ENCODE measurements at regions not wholly inside any gene's neighbourhood (a gene's known extent, or its start where the extent isn't known, plus 50 kb on each side); places are given as distances from the start of the nearest gene placed in this dataset.

DNA sequence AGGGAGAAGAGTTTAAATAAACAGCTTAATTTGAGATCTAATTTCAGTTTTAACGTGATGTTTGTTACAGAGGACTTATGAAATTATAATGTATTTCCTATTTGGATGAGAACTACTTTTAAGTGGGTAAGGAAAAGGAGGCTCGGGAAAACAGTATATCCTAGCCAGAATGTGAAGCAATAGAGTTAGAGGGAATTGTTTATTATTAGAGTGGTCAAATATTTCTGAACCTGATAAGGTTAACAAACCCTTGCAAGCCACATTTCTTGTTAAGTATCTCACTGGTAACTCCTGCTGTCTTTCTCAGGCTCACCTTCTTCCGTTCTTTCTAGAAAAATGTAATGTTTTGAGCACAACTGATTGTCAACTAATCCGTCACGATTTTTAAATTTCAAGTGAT is 335.1 kb upstream of the MBL2 start:
- no peaks in the 10 kb centered on the region for H3K36me3 ChIP-seq
- no peak for TF ChIP-seq POLR2A (IDR thresholded peaks at IDR 0.05)
- TF ChIP-seq, protein P1, sequence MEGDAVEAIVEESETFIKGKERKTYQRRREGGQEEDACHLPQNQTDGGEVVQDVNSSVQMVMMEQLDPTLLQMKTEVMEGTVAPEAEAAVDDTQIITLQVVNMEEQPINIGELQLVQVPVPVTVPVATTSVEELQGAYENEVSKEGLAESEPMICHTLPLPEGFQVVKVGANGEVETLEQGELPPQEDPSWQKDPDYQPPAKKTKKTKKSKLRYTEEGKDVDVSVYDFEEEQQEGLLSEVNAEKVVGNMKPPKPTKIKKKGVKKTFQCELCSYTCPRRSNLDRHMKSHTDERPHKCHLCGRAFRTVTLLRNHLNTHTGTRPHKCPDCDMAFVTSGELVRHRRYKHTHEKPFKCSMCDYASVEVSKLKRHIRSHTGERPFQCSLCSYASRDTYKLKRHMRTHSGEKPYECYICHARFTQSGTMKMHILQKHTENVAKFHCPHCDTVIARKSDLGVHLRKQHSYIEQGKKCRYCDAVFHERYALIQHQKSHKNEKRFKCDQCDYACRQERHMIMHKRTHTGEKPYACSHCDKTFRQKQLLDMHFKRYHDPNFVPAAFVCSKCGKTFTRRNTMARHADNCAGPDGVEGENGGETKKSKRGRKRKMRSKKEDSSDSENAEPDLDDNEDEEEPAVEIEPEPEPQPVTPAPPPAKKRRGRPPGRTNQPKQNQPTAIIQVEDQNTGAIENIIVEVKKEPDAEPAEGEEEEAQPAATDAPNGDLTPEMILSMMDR (IDR thresholded peaks at IDR 0.05): no peak
- no peak for DNase-seq
- intact Hi-C loops (cut with DNase I): no loop called here
- no peak overlapping the region for H3K4me3 ChIP-seq (replicated peaks in 1 of 3)
- H3K27ac ChIP-seq: no peak overlapping the region
- no peaks in the 10 kb centered on the region for H3K27me3 ChIP-seq
- WGBS, 2 donors: 77 to 86% methylated on average over 5 of the region's 5 CpGs
- H3K4me1 ChIP-seq: peaks cover 4 to 7% of the 10 kb centered on the region in 2 donors
- H3K9me3 ChIP-seq: no peaks in the 10 kb centered on the region

DNA sequence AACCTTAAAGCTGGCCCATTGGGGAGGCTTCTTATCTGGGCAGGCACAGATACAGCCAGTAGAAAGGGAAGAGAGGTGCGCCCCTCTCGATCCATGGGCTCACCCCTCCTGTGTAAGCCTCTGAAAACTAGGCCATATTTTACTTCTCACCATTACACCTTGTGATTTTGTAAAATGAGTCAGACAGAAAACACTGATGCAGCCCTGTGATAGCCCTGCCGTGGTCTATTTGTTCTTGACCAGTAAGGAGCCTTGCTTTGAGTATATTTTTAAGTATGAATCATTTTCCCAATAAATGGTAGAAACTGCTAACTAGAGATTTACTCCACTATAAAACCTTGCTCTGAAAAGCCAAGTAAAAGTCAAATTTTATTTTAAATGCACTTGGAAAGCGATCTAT is 329.8 kb upstream of the MBL2 start:
- H3K4me1 ChIP-seq: no peaks in the 10 kb centered on the region
- H3K27ac ChIP-seq: no peak overlapping the region
- 91 to 93% methylated on average over 4 of the region's 4 CpGs for WGBS, 2 donors
- H3K36me3 ChIP-seq: no peaks in the 10 kb centered on the region
- intact Hi-C loops (cut with DNase I): no loop called here
- TF ChIP-seq POLR2A (IDR thresholded peaks at IDR 0.05): no peak
- TF ChIP-seq, protein P1 (IDR thresholded peaks at IDR 0.05): no peak
- H3K4me3 ChIP-seq (replicated peaks in 1 of 3): no peak overlapping the region
- H3K9me3 ChIP-seq: no peaks in the 10 kb centered on the region
- H3K27me3 ChIP-seq: no peaks in the 10 kb centered on the region
- DNase-seq: no peak

DNA sequence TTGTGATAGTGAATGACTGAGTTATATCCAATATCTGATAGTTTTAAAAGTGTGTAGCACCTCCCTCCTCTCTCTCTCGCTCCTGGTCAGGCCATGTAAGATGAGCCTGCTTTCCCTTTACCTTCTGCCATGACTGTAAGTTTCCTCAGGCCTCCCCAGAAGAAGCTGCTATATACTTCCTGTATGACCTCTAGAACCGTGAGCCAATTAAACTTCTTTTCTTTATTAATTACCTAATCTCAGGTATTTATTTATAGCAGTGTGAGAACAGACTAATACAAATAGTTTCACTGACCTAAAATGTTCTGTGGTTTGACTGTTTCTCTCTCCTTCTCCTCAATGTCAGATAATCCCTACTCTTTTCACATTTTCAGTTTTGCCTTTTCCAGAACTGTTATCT is 321.3 kb upstream of the MBL2 start:
- 78 to 79% methylated on average over 2 of the region's 2 CpGs for WGBS, 2 donors
- Histone ChIP-seq H3K4me1 (no peaks in the 10 kb centered on the region), H3K27ac (no peak overlapping the region), H3K36me3 (no peaks in the 10 kb centered on the region), H3K4me3 (replicated peaks in 1 of 3) (no peak overlapping the region), H3K27me3 (no peaks in the 10 kb centered on the region), H3K9me3 (no peaks in the 10 kb centered on the region)
- intact Hi-C loops (cut with DNase I): no loop called here
- TF ChIP-seq, protein P1 (IDR thresholded peaks at IDR 0.05): no peak
- TF ChIP-seq POLR2A (IDR thresholded peaks at IDR 0.05): no peak
- DNase-seq: no peak

DNA sequence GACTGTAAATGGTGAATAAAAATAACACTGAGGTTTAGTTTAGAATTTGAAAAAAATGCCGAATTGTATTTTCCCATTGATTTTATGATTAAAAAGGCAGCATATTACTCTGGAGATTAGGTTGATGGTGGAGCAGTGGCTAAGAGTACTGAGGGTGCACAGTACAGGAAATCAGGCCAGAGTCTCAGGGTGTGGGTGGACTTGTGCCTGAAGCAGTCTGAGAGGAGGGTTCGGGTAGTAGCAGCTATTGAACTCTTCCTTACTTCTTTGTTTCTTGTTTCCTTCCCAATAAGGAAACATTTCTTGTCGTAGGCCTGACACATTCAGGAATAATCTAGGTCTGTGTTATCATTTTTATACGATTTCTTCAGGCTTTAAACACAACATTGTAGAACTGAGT is 319.0 kb upstream of the MBL2 start:
- Histone ChIP-seq H3K27ac (no peak overlapping the region), H3K9me3 (no peaks in the 10 kb centered on the region), H3K4me1 (no peaks in the 10 kb centered on the region), H3K36me3 (no peaks in the 10 kb centered on the region), H3K27me3 (no peaks in the 10 kb centered on the region), H3K4me3 (replicated peaks in 1 of 3) (no peak overlapping the region)
- 74 to 83% methylated on average over 4 of the region's 4 CpGs for WGBS, 2 donors
- no peak for DNase-seq
- intact Hi-C loops (cut with DNase I): no loop called here
- TF ChIP-seq, protein P1 (IDR thresholded peaks at IDR 0.05): no peak
- no peak for TF ChIP-seq POLR2A (IDR thresholded peaks at IDR 0.05)

DNA sequence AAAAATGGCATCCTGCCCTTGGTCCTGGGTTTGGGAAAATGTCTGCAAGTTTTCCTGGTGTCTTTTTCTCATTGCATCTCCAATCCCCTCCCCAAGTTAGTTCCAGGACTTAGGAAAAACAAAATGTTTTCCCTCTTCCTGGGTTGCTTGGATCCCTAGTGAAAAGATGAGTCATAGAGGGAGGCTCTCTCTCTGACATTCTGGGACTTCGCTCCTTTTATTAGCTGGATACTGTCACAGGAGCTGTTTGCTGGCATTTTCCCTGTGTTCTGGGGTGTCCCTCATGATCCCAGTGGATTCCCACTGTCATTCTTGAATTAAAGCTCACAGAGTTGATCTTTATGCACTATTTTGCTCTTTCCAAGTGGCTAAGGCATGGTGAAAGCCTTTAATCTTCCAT is 316.4 kb upstream of the MBL2 start:
- 86 to 89% methylated on average over 1 of the region's 1 CpG for WGBS, 2 donors
- Histone ChIP-seq H3K27me3 (no peaks in the 10 kb centered on the region), H3K9me3 (no peaks in the 10 kb centered on the region), H3K4me3 (replicated peaks in 1 of 3) (no peak overlapping the region), H3K27ac (no peak overlapping the region), H3K36me3 (no peaks in the 10 kb centered on the region), H3K4me1 (no peaks in the 10 kb centered on the region)
- intact Hi-C loops (cut with DNase I): no loop called here
- TF ChIP-seq POLR2A (IDR thresholded peaks at IDR 0.05): no peak
- TF ChIP-seq, protein P1 (IDR thresholded peaks at IDR 0.05): no peak
- DNase-seq: no peak

Measured in thyroid gland (tissue), 4 donors.